ENCODE measurements at regions not wholly inside any gene's neighbourhood (a gene's known extent, or its start where the extent isn't known, plus 50 kb on each side); places are given as distances from the start of the nearest gene placed in this dataset.

- TF ChIP-seq TAF1 (IDR thresholded peaks at IDR 0.05; ENCODE audit: borderline replicate concordance, insufficient read depth, low read length) (no peak), POLR2AphosphoS5 (IDR thresholded peaks at IDR 0.05; ENCODE audit: low read depth, low read length) (no peak), SIN3A (IDR thresholded peaks at IDR 0.05; ENCODE audit: borderline replicate concordance, insufficient read depth, low read length) (no peak), REST (IDR thresholded peaks at IDR 0.05; ENCODE audit: insufficient read depth in 1 of 2, low read depth in 2 of 2, low read length in 2 of 2) (no peak), FOXP2 (optimal IDR thresholded peaks at IDR 0.05; ENCODE audit: borderline replicate concordance, extremely low read depth, extremely low read length, insufficient read depth) (no peak)
These were observed 339.5 kb downstream of the GPAT3 start for GRCh38 chr4:83875437-83875836.

GRCh38 chr4:83873996-83874395 is 338.1 kb downstream of the GPAT3 start:
- TF ChIP-seq SIN3A (IDR thresholded peaks at IDR 0.05; ENCODE audit: borderline replicate concordance, insufficient read depth, low read length) (no peak), REST (IDR thresholded peaks at IDR 0.05; ENCODE audit: insufficient read depth in 1 of 2, low read depth in 2 of 2, low read length in 2 of 2) (no peak), FOXP2 (optimal IDR thresholded peaks at IDR 0.05; ENCODE audit: borderline replicate concordance, extremely low read depth, extremely low read length, insufficient read depth) (no peak), TAF1 (IDR thresholded peaks at IDR 0.05; ENCODE audit: borderline replicate concordance, insufficient read depth, low read length) (no peak), POLR2AphosphoS5 (IDR thresholded peaks at IDR 0.05; ENCODE audit: low read depth, low read length) (no peak)

GRCh38 chr4:83870328-83870950 is 334.5 kb downstream of the GPAT3 start:
- no peak for TF ChIP-seq TAF1 (IDR thresholded peaks at IDR 0.05; ENCODE audit: borderline replicate concordance, insufficient read depth, low read length)
- no peak for TF ChIP-seq FOXP2 (optimal IDR thresholded peaks at IDR 0.05; ENCODE audit: borderline replicate concordance, extremely low read depth, extremely low read length, insufficient read depth)
- no peak for TF ChIP-seq REST (IDR thresholded peaks at IDR 0.05; ENCODE audit: insufficient read depth in 1 of 2, low read depth in 2 of 2, low read length in 2 of 2)
- TF ChIP-seq SIN3A (IDR thresholded peaks at IDR 0.05; ENCODE audit: borderline replicate concordance, insufficient read depth, low read length) = no peak
- TF ChIP-seq POLR2AphosphoS5 (IDR thresholded peaks at IDR 0.05; ENCODE audit: low read depth, low read length) = no peak

- TF ChIP-seq TAF1 (IDR thresholded peaks at IDR 0.05; ENCODE audit: borderline replicate concordance, insufficient read depth, low read length) (no peak), REST (IDR thresholded peaks at IDR 0.05; ENCODE audit: insufficient read depth in 1 of 2, low read depth in 2 of 2, low read length in 2 of 2) (no peak), POLR2AphosphoS5 (IDR thresholded peaks at IDR 0.05; ENCODE audit: low read depth, low read length) (no peak), FOXP2 (optimal IDR thresholded peaks at IDR 0.05; ENCODE audit: borderline replicate concordance, extremely low read depth, extremely low read length, insufficient read depth) (no peak), SIN3A (IDR thresholded peaks at IDR 0.05; ENCODE audit: borderline replicate concordance, insufficient read depth, low read length) (no peak)
These were observed 331.1 kb downstream of the GPAT3 start for GRCh38 chr4:83866834-83867621.

Data from PFSK-1 (cell line).